T-cell (primary cell): ENCODE measurements at regions not wholly inside any gene's neighbourhood (a gene's known extent, or its start where the extent isn't known, plus 50 kb on each side); places are given as distances from the start of the nearest gene placed in this dataset.
"Not testable (repeated sequence)": the region's sequence is repeated elsewhere in the genome, so short reads cannot be mapped to it uniquely, and the experiment has no call there.

ENCODE experiments used
- ATAC-seq, 4 experiments: fragments of 200-7000 bp in 3 of 4; fragments of 150-1000 bp in 1 of 4; cut with Tn5 transposase; replicated peaks in 1 of 4; 1 replicate in 3 of 4; 2 replicates in 1 of 4; pipeline ENCODE4 v1.10.0; 2021; ENCODE audit warnings: moderate library complexity in 3 of 4, mild to moderate bottlenecking in 2 of 4, moderate number of reproducible peaks in 1 of 4
- CTCF ChIA-PET, 2 donors: fragments of 300-600 bp; sonication (Branson Sonifier 250); formaldehyde crosslinking; loops; one replicate each; lab custom pipeline; 2022; ENCODE audit warnings: antibody characterized with exemption in 2 of 2; lab: Charles Lee
- POLR2A ChIA-PET, 2 donors: fragments of 300-600 bp; sonication (Branson Sonifier 250); formaldehyde crosslinking; loops; one replicate each; lab custom pipeline; 2022; ENCODE audit warnings: antibody characterized with exemption in 2 of 2; lab: Charles Lee
- DNase-seq, 35 experiments: peaks; one replicate each; pipeline versions ENCODE4 v3.0.0 to v3.0.0-alpha.2; 2013 to 2023
- H3K27ac ChIP-seq: one replicate; pipeline ENCODE4 v1.5.1; 2013; ENCODE audit warnings: low read length
- H3K27me3 ChIP-seq, 2 experiments: replicated peaks in 1 of 2; 1 replicate in 1 of 2; 2 replicates in 1 of 2; pipeline versions ENCODE4 v1.6.1 to v1.7.0; 2013; ENCODE audit warnings: low read length in 1 of 2, mixed read lengths in 1 of 2; ENCODE audit not compliant: control insufficient read depth in 2 of 2, insufficient read depth in 2 of 2; ENCODE audit errors: extremely low read depth in 1 of 2
- H3K36me3 ChIP-seq, 2 donors: 1 replicate in 1 of 2; 2 replicates in 1 of 2; pipeline versions ENCODE4 v1.6.1 to v1.7.0; 2013; ENCODE audit warnings: low read length in 1 of 2; ENCODE audit not compliant: control insufficient read depth in 2 of 2, insufficient read depth in 1 of 2; ENCODE audit errors: extremely low read depth in 1 of 2
- H3K4me1 ChIP-seq, 2 experiments: 1 replicate in 1 of 2; 2 replicates in 1 of 2; pipeline versions ENCODE4 v1.6.1 to v1.7.0; 2013; ENCODE audit warnings: low read length in 2 of 2, mixed read lengths in 1 of 2; ENCODE audit not compliant: insufficient read depth in 2 of 2, control insufficient read depth in 1 of 2; ENCODE audit errors: extremely low read depth in 1 of 2
- H3K4me3 ChIP-seq, 2 donors: 1 replicate in 1 of 2; 2 replicates in 1 of 2; pipeline versions ENCODE4 v1.5.1 to v1.7.0; 2013; ENCODE audit warnings: mild to moderate bottlenecking in 2 of 2, low read length in 1 of 2, moderate library complexity in 1 of 2; ENCODE audit not compliant: control insufficient read depth in 1 of 2; ENCODE audit errors: extremely low read depth in 1 of 2
- H3K9me3 ChIP-seq: 2 replicates; pipeline ENCODE4 v1.7.0; 2013
- H3K27ac Mint-ChIP-seq, 2 donors: one replicate each; pipeline ENCODE4 v1.8.0; 2020 to 2021; ENCODE audit warnings: mild to moderate bottlenecking in 2 of 2, mixed read lengths in 2 of 2
- H3K27me3 Mint-ChIP-seq, 2 donors: one replicate each; pipeline ENCODE4 v1.8.0; 2021 to 2022; ENCODE audit warnings: mixed read lengths in 2 of 2
- H3K36me3 Mint-ChIP-seq: one replicate; pipeline ENCODE4 v1.8.0; 2021; ENCODE audit warnings: mixed read lengths
- H3K4me1 Mint-ChIP-seq, 3 donors: one replicate each; pipeline ENCODE4 v1.8.0; 2020 to 2022; ENCODE audit warnings: mixed read lengths in 3 of 3, mild to moderate bottlenecking in 1 of 3
- H3K4me3 Mint-ChIP-seq, 3 donors: one replicate each; pipeline ENCODE4 v1.8.0; 2020 to 2022; ENCODE audit warnings: mild to moderate bottlenecking in 3 of 3, mixed read lengths in 3 of 3, moderate library complexity in 3 of 3
- H3K9me3 Mint-ChIP-seq, 3 donors: one replicate each; pipeline ENCODE4 v1.8.0; 2020 to 2022; ENCODE audit warnings: mixed read lengths in 3 of 3
- WGBS: methylation state at CpG from one replicate; pipeline ENCODE4 v1.1.5; 2013; ENCODE audit warnings: missing lambda C conversion rate; ENCODE audit not compliant: insufficient coverage; 5-methylcytosine and 5-hydroxymethylcytosine counted together

DNA sequence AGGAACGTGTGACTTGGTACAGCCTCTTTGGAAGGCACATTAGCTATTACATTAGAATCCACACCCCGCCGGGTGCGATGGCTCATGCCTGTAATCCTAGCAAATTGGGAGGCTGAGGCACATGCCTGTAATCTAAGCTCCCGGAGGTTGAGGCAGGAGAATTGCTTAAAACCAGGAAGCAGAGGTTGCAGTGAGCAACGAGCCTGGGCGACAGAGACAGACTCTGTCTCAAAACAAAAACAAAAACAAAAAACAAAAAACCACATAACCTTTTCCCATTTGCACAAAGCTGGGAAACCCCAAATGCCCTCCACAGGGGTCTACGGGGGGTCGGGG is 82.7 kb upstream of the METTL9 start:
- peaks cover 46 to 58% (median 55%) of the 10 kb centered on the region in 3 donors for H3K4me1 Mint-ChIP-seq
- POLR2A ChIA-PET, H3K9me3 ChIP-seq, H3K4me3 ChIP-seq, ATAC-seq, H3K27me3 ChIP-seq, H3K27ac ChIP-seq, H3K36me3 Mint-ChIP-seq, CTCF ChIA-PET, H3K27me3 Mint-ChIP-seq, H3K36me3 ChIP-seq, H3K9me3 Mint-ChIP-seq: not testable (repeated sequence)
- WGBS, result 90% methylated on average over 2 of the region's 9 CpGs
- peaks cover 6 to 54% of the 10 kb centered on the region in 2 experiments for H3K4me1 ChIP-seq
- peak overlapping the region in 1 of 2 donors; percentile 76 for H3K27ac Mint-ChIP-seq
- peak in 1 of 35 experiments; percentile 1 for DNase-seq
- peak overlapping the region in 2 of 3 donors; percentile 41 to 43 for H3K4me3 Mint-ChIP-seq

DNA sequence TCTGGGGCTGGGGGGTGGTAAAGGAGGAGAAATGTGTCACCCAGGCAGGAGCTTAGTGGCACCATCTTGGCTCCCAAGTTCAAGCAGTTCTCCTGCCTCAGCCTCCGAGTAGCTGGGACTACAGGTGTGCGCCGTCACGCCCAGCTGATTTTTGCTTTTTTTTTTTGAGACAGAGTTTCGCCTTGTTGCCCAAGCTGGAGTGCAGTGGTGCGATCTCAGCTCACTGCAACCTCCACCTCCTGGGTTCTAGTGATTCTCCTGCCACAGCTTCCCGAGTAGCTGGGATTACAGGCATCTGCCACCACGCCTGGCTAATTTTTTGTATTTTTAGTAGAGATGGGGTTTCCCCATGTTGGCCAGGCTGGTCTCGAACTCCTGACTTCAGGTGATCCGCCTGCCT is 82.1 kb upstream of the METTL9 start:
- WGBS, result 48% methylated on average over 6 of the region's 10 CpGs
- H3K27me3 ChIP-seq, H3K27me3 Mint-ChIP-seq, H3K36me3 Mint-ChIP-seq, H3K4me3 ChIP-seq, H3K36me3 ChIP-seq, POLR2A ChIA-PET, H3K27ac ChIP-seq, H3K9me3 ChIP-seq, H3K9me3 Mint-ChIP-seq, ATAC-seq, CTCF ChIA-PET: not testable (repeated sequence)
- H3K4me1 ChIP-seq, result peaks cover 6 to 48% of the 10 kb centered on the region in 2 experiments
- peak in 1 of 35 experiments; percentile 1 for DNase-seq
- Mint-ChIP-seq H3K4me3 (peak overlapping the region; percentile 59 to 98 (median 95)), H3K27ac (peak overlapping the region; percentile 72 to 75), H3K4me1 (peaks cover 43 to 52% (median 51%) of the 10 kb centered on the region in 3 donors)

GRCh38 chr16:21519361-21520133 is 79.8 kb upstream of the METTL9 start:
- H3K9me3 Mint-ChIP-seq, H3K27me3 Mint-ChIP-seq, H3K9me3 ChIP-seq, CTCF ChIA-PET, H3K27me3 ChIP-seq, H3K36me3 ChIP-seq, H3K36me3 Mint-ChIP-seq: not testable (repeated sequence)
- H3K4me1 Mint-ChIP-seq, result peaks cover 28 to 38% (median 33%) of the 10 kb centered on the region in 3 donors
- WGBS, result 0% methylated on average over 18 of the region's 52 CpGs
- peak overlapping the region; percentile 93 to 98 for H3K27ac Mint-ChIP-seq
- peak overlapping the region; percentile 95 to 98 (median 95) for H3K4me3 Mint-ChIP-seq
- H3K4me1 ChIP-seq, result peaks cover 6 to 30% of the 10 kb centered on the region in 2 experiments
- peak overlapping the region; percentile 65 to 67 for H3K4me3 ChIP-seq
- peak overlapping the region; percentile 80 for H3K27ac ChIP-seq
- ATAC-seq (peak; percentile 6 to 29 (median 8)), DNase-seq (peak in 2 of 35 experiments; percentile 25)
- POLR2A ChIA-PET, result interaction anchor here in 1 of 2 donors (0.5 to 1.1 kb wide), 3 partner anchors 12 to 92 kb away, joined by 3 to 5 read pairs (median 5); no protein-coding TSS in a partner anchor

GRCh38 chr16:21520134-21521047 is 79.0 kb upstream of the METTL9 start:
- H3K36me3 Mint-ChIP-seq, H3K27me3 ChIP-seq, H3K27me3 Mint-ChIP-seq, CTCF ChIA-PET, H3K9me3 ChIP-seq, H3K9me3 Mint-ChIP-seq, H3K36me3 ChIP-seq: not testable (repeated sequence)
- POLR2A ChIA-PET, result interaction anchor here in 1 of 2 donors (0.5 to 1.1 kb wide), 4 partner anchors 13 to 652 kb away, joined by 3 to 7 read pairs (median 5); no protein-coding TSS in a partner anchor
- H3K4me3 ChIP-seq, result peak overlapping the region; percentile 51 to 65
- H3K27ac ChIP-seq, result peak overlapping the region; percentile 41
- DNase-seq (peak; percentile 93 to 100 (median 97)), ATAC-seq (peak; percentile 85 to 89 (median 88))
- Mint-ChIP-seq H3K4me3 (peak overlapping the region; percentile 95 to 98 (median 95)), H3K27ac (peak overlapping the region; percentile 93 to 98), H3K4me1 (peaks cover 23 to 34% (median 27%) of the 10 kb centered on the region in 3 donors)
- WGBS, result 2% methylated on average over 84 of the region's 101 CpGs
- H3K4me1 ChIP-seq, result peaks cover 6 to 25% of the 10 kb centered on the region in 2 experiments

DNA sequence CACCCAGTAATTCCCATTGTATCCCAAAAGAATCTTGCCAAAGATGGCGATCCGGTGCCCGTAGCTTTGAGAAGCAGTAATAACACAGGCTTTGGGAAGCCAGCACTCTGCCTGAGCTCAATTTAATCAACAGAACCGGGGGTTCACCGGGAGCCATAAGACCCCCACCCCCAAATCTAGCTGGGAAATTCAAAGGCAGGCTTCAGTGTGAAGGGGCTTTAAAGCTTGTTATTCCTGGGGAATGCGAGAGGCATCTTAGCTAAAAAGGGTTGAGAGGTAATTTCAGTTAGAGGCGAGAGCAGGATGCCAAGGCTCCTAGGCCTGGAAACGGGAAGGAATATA is 78.4 kb upstream of the METTL9 start:
- 100% methylated on average over 4 of the region's 8 CpGs for WGBS
- Mint-ChIP-seq H3K4me1 (peaks cover 17 to 27% (median 21%) of the 10 kb centered on the region in 3 donors), H3K4me3 (peak overlapping the region; percentile 31 to 98 (median 50))
- ATAC-seq, H3K36me3 Mint-ChIP-seq, CTCF ChIA-PET, H3K27me3 ChIP-seq, H3K27me3 Mint-ChIP-seq, DNase-seq, H3K27ac ChIP-seq, H3K4me3 ChIP-seq, H3K9me3 ChIP-seq, H3K9me3 Mint-ChIP-seq, H3K36me3 ChIP-seq, H3K27ac Mint-ChIP-seq: not testable (repeated sequence)
- POLR2A ChIA-PET, result interaction anchor here in 1 of 2 donors (0.6 kb wide), 1 partner anchor 653 kb away, joined by 7 read pairs; no protein-coding TSS in a partner anchor
- peaks cover 6 to 23% of the 10 kb centered on the region in 2 experiments for H3K4me1 ChIP-seq

- CTCF ChIA-PET, POLR2A ChIA-PET: not testable (repeated sequence)
- 97% methylated on average over 19 of the region's 24 CpGs for WGBS
Observed at GRCh38 chr16:21521390-21522143, 77.8 kb upstream of the METTL9 start.

More at GRCh38 chr16:21521390-21522143, 77.8 kb upstream of the METTL9 start:
- Mint-ChIP-seq H3K4me3 (peak overlapping the region; percentile 22 to 98 (median 31)), H3K4me1 (peaks cover 15 to 25% (median 16%) of the 10 kb centered on the region in 3 donors)
- not testable (repeated sequence) for H3K27ac ChIP-seq, H3K9me3 Mint-ChIP-seq, H3K27me3 Mint-ChIP-seq, H3K36me3 Mint-ChIP-seq, H3K27me3 ChIP-seq, H3K9me3 ChIP-seq, H3K36me3 ChIP-seq, DNase-seq, H3K4me3 ChIP-seq, ATAC-seq, H3K27ac Mint-ChIP-seq
- peaks cover 6 to 19% of the 10 kb centered on the region in 2 experiments for H3K4me1 ChIP-seq
